PC-3 (cell line): ENCODE measurements at regions not wholly inside any gene's neighbourhood (a gene's known extent, or its start where the extent isn't known, plus 50 kb on each side); places are given as distances from the start of the nearest gene placed in this dataset.
"Not testable (repeated sequence)": the region's sequence is repeated elsewhere in the genome, so short reads cannot be mapped to it uniquely, and the experiment has no call there.

Experiments used
- ATAC-seq: fragments of 200-7000 bp; cut with Tn5 transposase; 2 replicates; pipeline ENCODE4 v1.9.1; 2020; ENCODE audit warnings: mild to moderate bottlenecking, moderate library complexity
- BruUV-seq: library from RNA; stranded (reverse); fragments of 400-500 nt; replicated peaks from 2 replicates; lab custom pipeline; 2021; lab: Mats Ljungman, UMichigan
- CTCF ChIA-PET: fragments of 300-600 bp; sonication (Branson Sonifier 250); formaldehyde crosslinking; loops from one replicate; lab custom pipeline; 2022; ENCODE audit warnings: antibody characterized with exemption; lab: Charles Lee
- POLR2A ChIA-PET: fragments of 300-600 bp; sonication (Branson Sonifier 250); formaldehyde crosslinking; loops from one replicate; lab custom pipeline; 2022; ENCODE audit warnings: antibody characterized with exemption; ENCODE audit not compliant: unreplicated experiment; lab: Charles Lee
- DNase-seq: peaks from one replicate; pipeline ENCODE4 v3.0.0-alpha.2; 2015
- H2AFZ ChIP-seq: fragments of 300-600 bp; sonication (generic); 2 replicates; pipeline ENCODE4 v1.6.0; 2016; ENCODE audit warnings: antibody characterized with exemption, low read length
- H3F3A ChIP-seq: fragments of 300-600 bp; sonication (generic); one replicate; pipeline ENCODE4 v1.6.0; 2017; ENCODE audit warnings: antibody characterized with exemption, low read length, control low read depth, mild to moderate bottlenecking; ENCODE audit not compliant: unreplicated experiment
- H3K27ac ChIP-seq: fragments of 300-600 bp; sonication (generic); 2 replicates; pipeline ENCODE4 v1.5.1; 2016; ENCODE audit warnings: mild to moderate bottlenecking, low read length
- H3K27me3 ChIP-seq: fragments of 300-600 bp; sonication (generic); 2 replicates; pipeline ENCODE4 v1.6.1; 2016; ENCODE audit warnings: low read length, mixed read lengths
- H3K36me3 ChIP-seq: fragments of 300-600 bp; sonication (generic); 2 replicates; pipeline ENCODE4 v1.6.1; 2016; ENCODE audit warnings: low read depth, mixed run types, low read length, mixed read lengths
- H3K4me1 ChIP-seq: fragments of 300-600 bp; sonication (generic); 2 replicates; pipeline ENCODE4 v1.5.1; 2016; ENCODE audit warnings: low read length; ENCODE audit not compliant: insufficient read depth
- H3K4me2 ChIP-seq: fragments of 300-600 bp; sonication (generic); 2 replicates; pipeline ENCODE4 v1.6.0; 2016; ENCODE audit warnings: low read length
- H3K4me3 ChIP-seq: fragments of 300-600 bp; sonication (generic); 2 replicates; pipeline ENCODE4 v1.5.1; 2016; ENCODE audit warnings: mild to moderate bottlenecking, low read length, mixed read lengths
- H3K79me2 ChIP-seq: fragments of 300-600 bp; sonication (generic); 2 replicates; pipeline ENCODE4 v1.6.1; 2017; ENCODE audit warnings: low read length, mixed read lengths
- H3K9ac ChIP-seq: fragments of 300-600 bp; sonication (generic); 2 replicates; pipeline ENCODE4 v1.6.0; 2016; ENCODE audit warnings: mild to moderate bottlenecking, low read length
- H3K9me2 ChIP-seq: fragments of 300-600 bp; sonication (generic); replicated peaks from 2 replicates; pipeline ENCODE4 v1.6.1; 2016; ENCODE audit warnings: mixed run types, low read length, mixed read lengths
- H3K9me3 ChIP-seq: fragments of 300-600 bp; sonication (generic); 2 replicates; pipeline ENCODE4 v1.6.1; 2016; ENCODE audit warnings: low read length, mixed read lengths
- H4K20me1 ChIP-seq: fragments of 300-600 bp; sonication (generic); 2 replicates; pipeline ENCODE4 v1.6.1; 2016; ENCODE audit warnings: low read length, mixed read lengths
- EZH2 ChIP-seq: fragments of 300-600 bp; sonication (generic); IDR thresholded peaks from one replicate; pipeline ENCODE4 v1.6.1; 2017; ENCODE audit warnings: antibody characterized with exemption, mild to moderate bottlenecking, low read length; ENCODE audit not compliant: unreplicated experiment
- EZH2phosphoT487 ChIP-seq: fragments of 300-600 bp; sonication (generic); IDR thresholded peaks from 2 replicates; pipeline ENCODE4 v1.6.1; 2018; ENCODE audit warnings: mild to moderate bottlenecking, antibody characterized with exemption, low read length, borderline replicate concordance
- intact Hi-C: fragments of 100-400 bp; cut with micrococcal nuclease; formaldehyde crosslinking; loops from 2 replicates; pipeline ENCODE4 v1.9.0; 2023
- TF ChIP-seq, protein P1 (sequence below): fragments of 300-600 bp; sonication (generic); conservative IDR thresholded peaks from 2 replicates; pipeline ENCODE4 v1.5.1; 2017; ENCODE audit warnings: antibody characterized with exemption, low read depth, mild to moderate bottlenecking, low read length

DNA sequence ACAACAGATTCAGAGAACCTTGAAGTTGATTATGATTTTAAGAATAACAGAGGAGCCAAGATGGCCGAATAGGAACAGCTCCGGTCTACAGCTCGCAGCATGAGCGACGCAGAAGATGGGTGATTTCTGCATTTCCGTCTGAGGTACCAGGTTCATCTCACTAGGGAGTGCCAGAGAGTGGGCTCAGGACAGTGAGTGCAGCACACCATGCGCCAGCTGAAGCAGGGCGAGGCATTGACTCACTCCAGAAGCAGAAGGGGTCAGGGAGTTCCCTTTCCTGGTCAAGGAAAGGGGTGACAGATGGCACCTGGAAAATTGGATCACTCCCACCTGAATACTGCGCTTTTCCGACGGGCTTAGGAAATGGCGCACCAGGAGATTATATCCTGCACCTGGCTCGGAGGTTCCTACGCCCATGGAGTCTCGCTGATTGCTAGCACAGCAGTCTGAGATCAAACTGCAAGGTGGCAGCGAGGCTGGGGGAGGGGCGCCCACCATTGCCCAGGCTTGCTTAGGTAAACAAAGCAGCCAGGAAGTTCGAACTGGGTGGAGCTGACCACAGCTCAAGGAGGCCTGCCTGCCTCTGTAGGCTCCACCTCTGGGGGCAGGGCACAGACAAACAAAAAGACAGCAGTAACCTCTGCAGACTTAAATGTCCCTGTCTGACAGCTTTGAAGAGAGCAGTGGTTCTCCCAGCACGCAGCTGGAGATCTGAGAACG is 670.2 kb downstream of the XIRP2 start:
- BruUV-seq, H3K9ac ChIP-seq, H2AFZ ChIP-seq, H3K27ac ChIP-seq, DNase-seq, H3K4me2 ChIP-seq, H3K27me3 ChIP-seq, H4K20me1 ChIP-seq, H3K4me3 ChIP-seq, POLR2A ChIA-PET, H3K4me1 ChIP-seq, H3K9me2 ChIP-seq, H3F3A ChIP-seq, ATAC-seq, H3K9me3 ChIP-seq, H3K79me2 ChIP-seq, H3K36me3 ChIP-seq, CTCF ChIA-PET, intact Hi-C loops: not testable (repeated sequence)

DNA sequence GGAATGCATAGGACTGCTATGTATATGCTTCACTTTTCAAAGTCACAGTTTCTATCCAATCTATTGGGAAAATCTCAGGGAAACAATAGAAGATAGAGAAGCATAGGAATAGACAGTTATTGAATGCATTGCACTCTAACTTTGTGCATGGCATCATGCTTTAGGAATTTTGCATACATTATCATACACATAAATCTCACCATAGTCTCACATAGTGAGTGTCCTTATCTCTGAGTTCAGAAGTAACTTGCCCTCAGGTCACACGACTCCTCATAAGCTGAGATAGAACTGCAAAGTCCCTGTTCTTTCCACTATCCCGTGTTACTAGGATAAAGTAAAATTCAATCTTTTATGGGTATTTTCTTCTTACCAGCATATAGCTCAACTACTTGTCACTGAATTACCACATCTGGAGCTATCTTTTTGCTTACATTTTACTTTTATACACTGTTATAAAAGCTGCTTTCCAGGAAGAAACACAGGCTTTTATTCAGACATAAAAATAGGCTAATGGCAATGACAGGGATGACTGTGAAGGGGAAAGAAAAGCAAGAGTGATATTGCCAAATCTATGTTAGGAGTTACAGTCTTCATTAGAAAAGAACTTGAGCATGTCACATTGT is 666.9 kb downstream of the XIRP2 start:
- Histone ChIP-seq H3K4me3 (no peak overlapping the region), H3K9me3 (no peaks in the 10 kb centered on the region), H3K36me3 (no peaks in the 10 kb centered on the region), H3K79me2 (no peaks in the 10 kb centered on the region), H2AFZ (no peak overlapping the region), H3F3A (no peaks in the 10 kb centered on the region), H3K27ac (no peak overlapping the region), H4K20me1 (no peaks in the 10 kb centered on the region), H3K4me2 (no peak overlapping the region), H3K9ac (no peak overlapping the region), H3K27me3 (no peaks in the 10 kb centered on the region), H3K4me1 (no peaks in the 10 kb centered on the region), H3K9me2 (no peaks in the 10 kb centered on the region)
- TF ChIP-seq, protein P1, sequence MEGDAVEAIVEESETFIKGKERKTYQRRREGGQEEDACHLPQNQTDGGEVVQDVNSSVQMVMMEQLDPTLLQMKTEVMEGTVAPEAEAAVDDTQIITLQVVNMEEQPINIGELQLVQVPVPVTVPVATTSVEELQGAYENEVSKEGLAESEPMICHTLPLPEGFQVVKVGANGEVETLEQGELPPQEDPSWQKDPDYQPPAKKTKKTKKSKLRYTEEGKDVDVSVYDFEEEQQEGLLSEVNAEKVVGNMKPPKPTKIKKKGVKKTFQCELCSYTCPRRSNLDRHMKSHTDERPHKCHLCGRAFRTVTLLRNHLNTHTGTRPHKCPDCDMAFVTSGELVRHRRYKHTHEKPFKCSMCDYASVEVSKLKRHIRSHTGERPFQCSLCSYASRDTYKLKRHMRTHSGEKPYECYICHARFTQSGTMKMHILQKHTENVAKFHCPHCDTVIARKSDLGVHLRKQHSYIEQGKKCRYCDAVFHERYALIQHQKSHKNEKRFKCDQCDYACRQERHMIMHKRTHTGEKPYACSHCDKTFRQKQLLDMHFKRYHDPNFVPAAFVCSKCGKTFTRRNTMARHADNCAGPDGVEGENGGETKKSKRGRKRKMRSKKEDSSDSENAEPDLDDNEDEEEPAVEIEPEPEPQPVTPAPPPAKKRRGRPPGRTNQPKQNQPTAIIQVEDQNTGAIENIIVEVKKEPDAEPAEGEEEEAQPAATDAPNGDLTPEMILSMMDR, result no peak
- TF ChIP-seq EZH2phosphoT487, result no peak
- CTCF ChIA-PET, result interaction anchor here (0.6 kb wide), 1 partner anchor 291 kb away, joined by 3 read pairs; no protein-coding TSS in a partner anchor
- no TSS peak for BruUV-seq
- intact Hi-C loops, result no loop called here
- no peak for DNase-seq
- POLR2A ChIA-PET, result no interaction called here
- no peak for ATAC-seq

DNA sequence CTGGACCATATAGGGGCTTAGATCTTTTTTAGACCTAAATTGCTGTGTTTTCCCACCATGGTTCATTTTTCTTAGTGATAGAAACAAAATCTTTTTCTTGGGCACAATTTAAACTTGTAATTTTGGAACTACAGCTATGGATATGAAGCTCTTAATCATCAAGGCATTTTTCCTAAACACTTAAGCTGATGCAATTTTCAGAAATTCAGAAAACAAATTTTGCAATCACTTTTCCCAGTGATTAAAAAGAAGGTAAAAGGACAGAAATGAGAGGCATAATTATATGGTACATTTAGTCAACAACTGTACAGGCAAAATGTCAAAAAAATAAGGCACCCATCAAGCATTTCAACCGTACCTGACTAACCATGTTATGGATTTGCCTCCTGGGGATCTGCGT is 665.4 kb downstream of the XIRP2 start:
- Histone ChIP-seq H3K4me3 (no peak overlapping the region), H4K20me1 (no peaks in the 10 kb centered on the region), H3K9me3 (no peaks in the 10 kb centered on the region), H2AFZ (no peak overlapping the region), H3K4me1 (no peaks in the 10 kb centered on the region), H3K27ac (no peak overlapping the region), H3K79me2 (no peaks in the 10 kb centered on the region), H3K9ac (no peak overlapping the region), H3K4me2 (no peak overlapping the region), H3K9me2 (no peaks in the 10 kb centered on the region), H3F3A (no peaks in the 10 kb centered on the region), H3K27me3 (no peaks in the 10 kb centered on the region), H3K36me3 (no peaks in the 10 kb centered on the region)
- no TSS peak for BruUV-seq
- no peak for DNase-seq
- intact Hi-C loops, result loop anchor here (5.0 kb wide), 1 partner anchor 291 kb away; no protein-coding TSS in a partner anchor
- ATAC-seq, result no peak
- CTCF ChIA-PET, result no interaction called here
- POLR2A ChIA-PET, result no interaction called here
- TF ChIP-seq EZH2phosphoT487 (no peak), EZH2 (no peak)
- TF ChIP-seq, protein P1, result no peak
